ENCODE measurements at regions not wholly inside any gene's neighbourhood (a gene's known extent, or its start where the extent isn't known, plus 50 kb on each side); places are given as distances from the start of the nearest gene placed in this dataset.

DNA sequence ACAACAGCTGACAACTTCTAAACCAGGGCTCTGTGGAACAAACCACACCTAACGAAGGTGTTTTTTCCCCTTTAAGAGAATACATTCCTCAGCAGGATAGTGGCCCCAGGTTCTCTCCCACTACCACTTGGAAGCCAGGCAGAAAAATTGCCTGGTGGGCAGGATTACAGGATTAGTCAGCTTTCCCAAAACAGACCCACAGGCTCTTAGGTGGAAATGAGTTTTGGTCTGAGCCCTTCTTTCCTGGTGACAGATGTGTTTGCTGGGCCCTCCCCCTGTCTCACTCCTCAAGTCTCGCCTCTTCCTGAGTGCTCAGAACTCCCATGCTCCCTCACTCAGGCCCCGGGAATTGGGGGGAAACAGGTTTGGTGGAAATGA is 139.4 kb upstream of the HAAO start:
- no peak overlapping the region for H2AFZ ChIP-seq (ENCODE audit: low read length)
- H3K4me3 ChIP-seq (replicated peaks in 1 of 4; ENCODE audit: control extremely low read depth in 1 of 4, insufficient read depth in 1 of 4, low read depth in 3 of 4, low read length in 4 of 4) = no peak overlapping the region
- no peak overlapping the region for H3K4me2 ChIP-seq (ENCODE audit: extremely low read depth, insufficient read depth, low read length)
- H3K27ac ChIP-seq (ENCODE audit: insufficient read depth, low read length) = no peak overlapping the region
- no peaks in the 10 kb centered on the region for H3K9me3 ChIP-seq (ENCODE audit: control insufficient read depth, insufficient read depth, low read depth, low read length)
- peak in 1 of 2 donors; percentile 76 for DNase-seq (ENCODE audit: low read depth in 2 of 2)
- peaks cover 36% of the 10 kb centered on the region for H3K4me1 ChIP-seq (ENCODE audit: control insufficient read depth, extremely low read depth, insufficient read depth, low read length)
- no peaks in the 10 kb centered on the region for H3K36me3 ChIP-seq (ENCODE audit: control insufficient read depth, insufficient read depth, low read length)
- no peaks in the 10 kb centered on the region for H3K79me2 ChIP-seq (ENCODE audit: control insufficient read depth, insufficient read depth, low read length)
- H4K20me1 ChIP-seq (ENCODE audit: control insufficient read depth, extremely low read depth, insufficient read depth, low read length) = no peaks in the 10 kb centered on the region
- H3K27me3 ChIP-seq (ENCODE audit: control insufficient read depth, insufficient read depth, low read length) = no peaks in the 10 kb centered on the region
- TF ChIP-seq EZH2 (IDR thresholded peaks at IDR 0.05; ENCODE audit: low read length, missing control alignments) = no peak
- H3K9ac ChIP-seq (ENCODE audit: insufficient read depth, low read length) = no peak overlapping the region

DNA sequence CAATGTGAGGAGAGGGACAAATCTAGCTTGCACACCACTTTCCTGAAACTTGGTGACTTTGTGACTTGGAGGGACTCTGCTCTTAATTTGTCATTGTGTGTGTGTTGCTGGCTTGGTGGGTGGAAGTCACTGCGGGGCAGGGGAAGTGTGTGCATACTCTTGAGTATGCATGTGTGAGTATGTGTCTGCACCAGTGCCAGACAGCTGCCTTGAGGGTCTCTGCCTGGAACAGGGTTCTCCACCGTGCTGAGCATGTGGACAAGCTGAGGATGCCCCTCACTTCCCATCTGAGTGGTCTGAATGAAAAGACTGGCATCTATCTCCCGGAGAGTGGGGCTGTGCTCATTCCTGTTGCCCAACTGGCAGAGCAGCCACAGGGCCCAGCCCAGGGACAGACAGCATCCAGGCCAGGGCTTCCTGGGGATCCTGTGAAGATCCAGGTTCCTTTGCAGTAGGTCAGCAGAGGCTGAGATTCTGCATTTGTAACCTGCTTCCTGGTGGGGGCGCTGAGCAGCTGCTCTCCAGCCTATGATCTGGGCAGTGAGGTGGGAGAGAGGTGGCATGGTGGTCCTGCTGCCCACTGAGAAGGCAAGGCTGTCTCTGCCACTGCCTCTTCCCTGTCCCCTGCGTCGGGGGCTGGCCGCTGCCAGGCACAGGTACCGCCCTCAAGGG is 138.9 kb upstream of the HAAO start:
- no peak overlapping the region for H3K9ac ChIP-seq (ENCODE audit: insufficient read depth, low read length)
- no peak overlapping the region for H3K4me3 ChIP-seq (replicated peaks in 1 of 4; ENCODE audit: control extremely low read depth in 1 of 4, insufficient read depth in 1 of 4, low read depth in 3 of 4, low read length in 4 of 4)
- H3K4me1 ChIP-seq (ENCODE audit: control insufficient read depth, extremely low read depth, insufficient read depth, low read length) = peaks cover 40% of the 10 kb centered on the region
- no peaks in the 10 kb centered on the region for H4K20me1 ChIP-seq (ENCODE audit: control insufficient read depth, extremely low read depth, insufficient read depth, low read length)
- H3K4me2 ChIP-seq (ENCODE audit: extremely low read depth, insufficient read depth, low read length) = no peak overlapping the region
- no peak for TF ChIP-seq EZH2 (IDR thresholded peaks at IDR 0.05; ENCODE audit: low read length, missing control alignments)
- TF ChIP-seq, protein P1, sequence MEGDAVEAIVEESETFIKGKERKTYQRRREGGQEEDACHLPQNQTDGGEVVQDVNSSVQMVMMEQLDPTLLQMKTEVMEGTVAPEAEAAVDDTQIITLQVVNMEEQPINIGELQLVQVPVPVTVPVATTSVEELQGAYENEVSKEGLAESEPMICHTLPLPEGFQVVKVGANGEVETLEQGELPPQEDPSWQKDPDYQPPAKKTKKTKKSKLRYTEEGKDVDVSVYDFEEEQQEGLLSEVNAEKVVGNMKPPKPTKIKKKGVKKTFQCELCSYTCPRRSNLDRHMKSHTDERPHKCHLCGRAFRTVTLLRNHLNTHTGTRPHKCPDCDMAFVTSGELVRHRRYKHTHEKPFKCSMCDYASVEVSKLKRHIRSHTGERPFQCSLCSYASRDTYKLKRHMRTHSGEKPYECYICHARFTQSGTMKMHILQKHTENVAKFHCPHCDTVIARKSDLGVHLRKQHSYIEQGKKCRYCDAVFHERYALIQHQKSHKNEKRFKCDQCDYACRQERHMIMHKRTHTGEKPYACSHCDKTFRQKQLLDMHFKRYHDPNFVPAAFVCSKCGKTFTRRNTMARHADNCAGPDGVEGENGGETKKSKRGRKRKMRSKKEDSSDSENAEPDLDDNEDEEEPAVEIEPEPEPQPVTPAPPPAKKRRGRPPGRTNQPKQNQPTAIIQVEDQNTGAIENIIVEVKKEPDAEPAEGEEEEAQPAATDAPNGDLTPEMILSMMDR (conservative IDR thresholded peaks at IDR 0.05 in 1 of 2, IDR thresholded peaks at IDR 0.05 in 1 of 2; ENCODE audit: low read depth in 1 of 2, low read length in 2 of 2) = peak; percentile 15 to 25
- no peaks in the 10 kb centered on the region for H3K9me3 ChIP-seq (ENCODE audit: control insufficient read depth, insufficient read depth, low read depth, low read length)
- no peaks in the 10 kb centered on the region for H3K79me2 ChIP-seq (ENCODE audit: control insufficient read depth, insufficient read depth, low read length)
- H2AFZ ChIP-seq (ENCODE audit: low read length) = no peak overlapping the region
- H3K27me3 ChIP-seq (ENCODE audit: control insufficient read depth, insufficient read depth, low read length) = no peaks in the 10 kb centered on the region
- DNase-seq (ENCODE audit: low read depth in 2 of 2) = no peak
- no peaks in the 10 kb centered on the region for H3K36me3 ChIP-seq (ENCODE audit: control insufficient read depth, insufficient read depth, low read length)
- no peak overlapping the region for H3K27ac ChIP-seq (ENCODE audit: insufficient read depth, low read length)

DNA sequence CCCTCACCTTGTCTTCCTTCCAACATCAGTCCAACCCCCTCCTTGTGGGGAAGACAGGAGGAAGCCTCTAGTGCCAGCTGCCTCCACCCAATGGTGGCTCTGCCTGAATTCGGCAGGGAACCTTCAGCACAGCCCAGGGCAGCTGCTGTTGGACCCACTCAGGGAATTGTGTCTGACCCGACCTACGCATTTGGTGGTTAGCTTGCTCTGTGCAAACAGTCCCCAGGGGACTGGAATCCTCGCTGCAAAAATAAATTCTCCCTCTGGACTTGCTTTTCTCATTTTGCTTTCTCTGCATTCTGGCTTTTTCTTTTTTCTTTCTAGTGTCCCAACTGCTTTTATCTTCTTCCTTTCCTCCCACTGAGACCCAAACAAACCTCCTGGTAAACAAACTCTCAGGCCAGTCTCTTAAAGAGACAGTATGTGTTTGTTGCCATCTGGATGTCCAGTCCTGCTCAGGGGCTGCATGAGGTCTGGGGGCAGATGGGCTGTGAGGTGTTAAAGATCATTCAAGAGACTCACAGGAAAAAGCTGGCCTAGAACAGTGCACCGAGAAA is 137.7 kb upstream of the HAAO start:
- Histone ChIP-seq H3K27ac (ENCODE audit: insufficient read depth, low read length) (peak overlapping the region; percentile 48), H2AFZ (ENCODE audit: low read length) (no peak overlapping the region), H3K79me2 (ENCODE audit: control insufficient read depth, insufficient read depth, low read length) (no peaks in the 10 kb centered on the region), H3K27me3 (ENCODE audit: control insufficient read depth, insufficient read depth, low read length) (no peaks in the 10 kb centered on the region), H3K9ac (ENCODE audit: insufficient read depth, low read length) (no peak overlapping the region), H3K4me1 (ENCODE audit: control insufficient read depth, extremely low read depth, insufficient read depth, low read length) (peaks cover 51% of the 10 kb centered on the region), H4K20me1 (ENCODE audit: control insufficient read depth, extremely low read depth, insufficient read depth, low read length) (no peaks in the 10 kb centered on the region), H3K9me3 (ENCODE audit: control insufficient read depth, insufficient read depth, low read depth, low read length) (no peaks in the 10 kb centered on the region), H3K36me3 (ENCODE audit: control insufficient read depth, insufficient read depth, low read length) (no peaks in the 10 kb centered on the region), H3K4me3 (replicated peaks in 1 of 4; ENCODE audit: control extremely low read depth in 1 of 4, insufficient read depth in 1 of 4, low read depth in 3 of 4, low read length in 4 of 4) (no peak overlapping the region), H3K4me2 (ENCODE audit: extremely low read depth, insufficient read depth, low read length) (no peak overlapping the region)
- DNase-seq (ENCODE audit: low read depth in 2 of 2) = peak; percentile 85 to 86
- TF ChIP-seq, protein P1 (conservative IDR thresholded peaks at IDR 0.05 in 1 of 2, IDR thresholded peaks at IDR 0.05 in 1 of 2; ENCODE audit: low read depth in 1 of 2, low read length in 2 of 2) = no peak

Measured in fibroblast of lung (primary cell).